ENCODE measurements at regions not wholly inside any gene's neighbourhood (a gene's known extent, or its start where the extent isn't known, plus 50 kb on each side); places are given as distances from the start of the nearest gene placed in this dataset.

GRCh38 chr2:14479486-14479885 is 153.0 kb upstream of the LRATD1 start:
- BruUV-seq (replicated peaks), result no TSS peak
- no peak for DNase-seq (ENCODE audit: extremely low read depth in 1 of 4, low spot score in 3 of 4)
- Histone ChIP-seq H3K79me2 (ENCODE audit: control insufficient read depth, insufficient read depth, low read length) (no peaks in the 10 kb centered on the region), H3K9ac (ENCODE audit: insufficient read depth in 1 of 2, low read depth in 2 of 2, low read length in 2 of 2) (no peak overlapping the region), H3K27me3 (ENCODE audit: control insufficient read depth in 2 of 2, insufficient read depth in 2 of 2, low read length in 2 of 2) (no peaks in the 10 kb centered on the region), H3K9me1 (ENCODE audit: control insufficient read depth, insufficient read depth, low read length) (no peaks in the 10 kb centered on the region), H4K20me1 (replicated peaks; ENCODE audit: control insufficient read depth, insufficient read depth, low read length) (no peaks in the 10 kb centered on the region), H3K27ac (ENCODE audit: extremely low read depth, low read depth, low read length) (no peak overlapping the region), H3K4me2 (ENCODE audit: insufficient read depth, low read length) (no peak overlapping the region), H3K36me3 (ENCODE audit: control insufficient read depth, insufficient read depth, low read length) (no peaks in the 10 kb centered on the region), H3K9me3 (replicated peaks; ENCODE audit: control insufficient read depth, insufficient read depth, low read depth, low read length) (0 out of 2 replicates have a peak, but pooled peaks cover 2% of the 10 kb centered on the region), H3K4me1 (replicated peaks in 1 of 2; ENCODE audit: control insufficient read depth in 2 of 2, insufficient read depth in 2 of 2, low read length in 2 of 2) (no peaks in the 10 kb centered on the region), H3K4me3 (no peak overlapping the region), H2AFZ (ENCODE audit: low read depth, low read length) (no peak overlapping the region)
- intact Hi-C loops (cut with micrococcal nuclease), result no loop called here
- POLR2A ChIA-PET, result interaction anchor here (0.7 kb wide), 1 partner anchor 281 kb away, joined by 3 read pairs; no protein-coding TSS in a partner anchor
- FAIRE-seq, result no peak
- in situ Hi-C loops (cut with MboI), result no loop called here
- ATAC-seq, result no peak
- CTCF ChIA-PET (ENCODE audit: low intra/inter-chr PET ratio), result no interaction called here
- TF ChIP-seq ZNF561 (CRISPR knock-in tag; conservative IDR thresholded peaks at IDR 0.05) (no peak), CCAR2 (IDR thresholded peaks at IDR 0.05; ENCODE audit: low read depth, low read length) (no peak), TCFL5 (CRISPR knock-in tag; conservative IDR thresholded peaks at IDR 0.05) (no peak), ZNF146 (CRISPR knock-in tag; IDR thresholded peaks at IDR 0.05; ENCODE audit: unreplicated experiment) (no peak), SRSF3 (IDR thresholded peaks at IDR 0.05; ENCODE audit: insufficient read depth, low read length) (no peak), SNRNP70 (optimal IDR thresholded peaks at IDR 0.05; ENCODE audit: low read depth, low read length) (no peak), JUNB (CRISPR knock-in tag; conservative IDR thresholded peaks at IDR 0.05) (no peak), ZNF76 (CRISPR knock-in tag; IDR thresholded peaks at IDR 0.05; ENCODE audit: borderline replicate concordance) (no peak), ETV1 (tag; conservative IDR thresholded peaks at IDR 0.05; ENCODE audit: low read depth) (no peak), ZNF324 (CRISPR knock-in tag; IDR thresholded peaks at IDR 0.05) (no peak), PBX2 (CRISPR knock-in tag; IDR thresholded peaks at IDR 0.05; ENCODE audit: low read depth) (no peak), PBX2 (tag; conservative IDR thresholded peaks at IDR 0.05; ENCODE audit: low read depth) (no peak)
- WGBS (ENCODE audit: insufficient coverage, low coverage, missing lambda C conversion rate), result 0% methylated on average over 2 of the region's 2 CpGs
